ENCODE measurements at regions not wholly inside any gene's neighbourhood (a gene's known extent, or its start where the extent isn't known, plus 50 kb on each side); places are given as distances from the start of the nearest gene placed in this dataset.
"Not testable (repeated sequence)": the region's sequence is repeated elsewhere in the genome, so short reads cannot be mapped to it uniquely, and the experiment has no call there.

DNA sequence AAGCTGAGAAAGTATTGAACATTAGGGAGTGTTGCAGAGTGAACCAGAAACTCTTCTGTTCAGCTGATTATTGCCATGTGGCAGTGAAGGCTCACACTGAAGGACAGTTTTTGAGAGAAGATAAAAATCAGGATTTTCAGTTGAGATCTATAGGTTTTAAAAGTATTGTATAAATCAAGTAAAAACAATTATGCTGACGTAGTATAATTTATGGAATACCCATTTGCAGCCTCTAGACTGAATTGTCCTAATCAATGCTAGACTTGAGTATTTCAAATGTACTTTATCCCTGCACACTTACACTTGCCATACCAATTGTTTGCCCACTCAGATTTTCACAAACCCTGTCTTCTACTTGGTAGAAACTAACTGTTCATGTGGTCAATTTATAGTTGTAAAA is 245.8 kb downstream of the FRK start:
- in situ Hi-C loops (cut with HindIII; ENCODE audit: low sequenced_read_pairs), result no loop called here

DNA sequence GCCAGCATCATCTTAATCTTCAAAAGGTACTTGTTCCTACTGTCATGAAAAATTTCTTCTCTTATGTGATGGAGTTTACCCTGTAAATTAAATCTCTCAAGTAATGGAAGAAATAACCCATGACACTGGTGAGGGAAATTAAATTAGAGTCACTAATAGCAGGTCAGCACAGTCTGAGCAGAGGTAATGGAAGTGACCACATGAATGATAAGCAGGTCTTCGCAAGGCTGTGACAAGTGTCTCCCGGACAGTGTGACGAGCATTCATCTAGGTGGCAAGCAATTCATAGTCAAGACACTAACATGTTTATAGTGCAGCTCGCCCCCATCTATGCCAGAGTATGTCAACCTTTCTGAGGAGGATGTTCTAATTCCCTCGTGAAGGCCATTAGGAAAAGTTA is 249.2 kb downstream of the FRK start:
- in situ Hi-C loops (cut with HindIII; ENCODE audit: low sequenced_read_pairs), result no loop called here

DNA sequence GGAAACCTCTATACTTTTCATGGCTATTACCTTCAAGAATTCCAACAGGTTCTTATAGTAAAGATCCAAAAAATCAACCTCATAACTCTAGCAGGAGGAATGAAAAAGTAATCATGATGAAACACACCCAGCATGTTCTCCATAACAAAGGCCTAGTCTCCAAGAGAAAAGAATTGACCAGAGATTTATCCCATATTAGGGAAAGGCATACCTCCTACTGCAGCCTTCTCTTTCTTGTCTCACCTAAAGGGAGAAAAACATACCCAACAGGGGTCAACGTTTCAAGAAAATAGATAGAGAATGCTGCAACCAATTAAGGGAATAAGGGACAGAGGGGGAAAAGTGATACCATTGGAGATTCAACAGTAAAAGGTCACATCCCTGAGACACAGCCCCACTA is 262.5 kb downstream of the FRK start:
- in situ Hi-C loops (cut with HindIII; ENCODE audit: low sequenced_read_pairs), result no loop called here

DNA sequence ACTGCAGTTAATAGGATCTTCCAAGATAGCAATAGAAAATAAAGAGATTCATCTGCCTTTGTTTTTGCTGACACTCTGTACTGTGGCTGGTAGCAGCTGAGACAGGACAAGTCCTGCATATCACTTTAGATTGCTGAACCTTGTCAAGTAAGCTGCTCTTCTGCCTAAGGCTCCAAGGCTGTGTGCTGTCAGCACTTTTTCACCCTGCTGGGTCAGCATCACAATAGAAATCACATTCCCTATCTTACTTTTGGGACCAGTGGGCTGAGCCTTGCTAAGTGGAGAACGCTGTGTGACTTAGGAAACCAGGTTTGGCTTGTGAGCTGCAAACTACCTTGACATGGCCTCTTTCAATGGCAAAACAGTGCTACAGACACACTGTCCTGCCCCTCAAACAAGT is 263.9 kb downstream of the FRK start:
- in situ Hi-C loops (cut with HindIII; ENCODE audit: low sequenced_read_pairs), result no loop called here

DNA sequence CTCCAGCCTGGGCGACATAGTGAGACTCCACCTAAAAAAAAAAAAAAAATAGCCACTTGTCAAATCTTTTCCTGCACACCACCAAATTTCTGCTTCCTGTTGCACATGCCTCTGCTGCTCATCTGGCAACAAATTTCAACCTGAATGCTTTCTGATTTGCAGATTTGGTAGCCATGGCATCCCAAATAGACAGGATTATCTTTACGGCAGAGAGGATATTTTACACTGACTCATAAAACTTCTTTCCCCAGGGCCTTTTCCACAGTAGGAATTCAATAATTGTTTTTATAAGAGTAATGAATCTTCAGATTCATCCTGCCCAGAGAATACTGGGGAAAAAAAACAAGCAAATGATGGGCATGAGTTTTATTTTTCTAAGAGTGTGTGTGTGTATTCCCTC is 264.6 kb downstream of the FRK start:
- in situ Hi-C loops (cut with HindIII; ENCODE audit: low sequenced_read_pairs), result no loop called here

DNA sequence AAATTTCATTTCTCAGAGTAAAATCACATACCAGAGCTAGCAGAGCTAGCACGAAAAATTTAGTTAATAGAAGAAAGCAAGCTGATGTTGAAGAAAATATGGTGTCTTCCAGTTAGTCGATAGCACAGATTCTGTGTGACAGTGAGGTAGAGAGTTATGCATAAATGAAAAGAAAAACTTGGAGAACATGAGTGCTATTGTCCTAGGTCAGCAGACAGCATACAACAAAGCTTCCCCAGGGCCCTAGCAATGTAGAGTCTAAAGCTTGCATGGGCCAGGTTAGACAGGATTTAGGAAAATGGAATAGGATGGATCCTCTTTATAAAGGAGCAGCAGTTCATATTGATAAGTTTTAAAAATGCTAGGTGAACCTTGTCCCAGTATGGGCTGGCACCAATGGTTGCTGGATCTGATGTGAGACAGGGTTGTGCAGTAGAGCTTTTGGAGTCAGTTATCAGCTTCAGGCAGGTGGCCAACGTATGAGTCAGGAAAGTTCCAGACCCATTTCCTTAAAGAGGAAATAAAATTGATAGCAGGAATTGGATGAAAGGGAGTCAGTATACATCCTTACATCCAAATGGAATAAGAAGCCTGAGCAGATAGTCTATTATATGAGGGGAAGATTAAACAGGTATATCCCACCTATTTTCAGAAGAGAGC is 277.2 kb downstream of the FRK start:
- in situ Hi-C loops (cut with HindIII; ENCODE audit: low sequenced_read_pairs), result no loop called here

DNA sequence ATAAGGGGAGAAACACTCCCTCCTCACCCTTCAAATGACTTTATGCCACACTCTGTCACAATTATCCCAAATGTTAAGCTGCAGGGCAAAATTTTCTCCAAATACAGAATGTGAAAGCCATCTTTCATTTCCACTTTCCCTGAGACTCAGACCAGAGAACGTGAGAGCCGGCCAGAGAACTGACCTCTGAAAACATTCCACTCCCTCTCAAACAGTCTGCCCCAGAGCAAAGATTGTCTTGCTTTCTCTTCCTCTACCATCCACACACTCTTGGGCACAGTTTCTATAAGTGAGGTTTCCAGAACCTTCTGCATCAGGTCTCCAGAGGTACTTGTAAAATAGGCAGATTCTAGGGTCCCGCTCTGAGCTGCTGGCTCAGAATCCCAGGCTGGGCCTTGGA is 278.1 kb downstream of the FRK start:
- in situ Hi-C loops (cut with HindIII; ENCODE audit: low sequenced_read_pairs), result no loop called here

DNA sequence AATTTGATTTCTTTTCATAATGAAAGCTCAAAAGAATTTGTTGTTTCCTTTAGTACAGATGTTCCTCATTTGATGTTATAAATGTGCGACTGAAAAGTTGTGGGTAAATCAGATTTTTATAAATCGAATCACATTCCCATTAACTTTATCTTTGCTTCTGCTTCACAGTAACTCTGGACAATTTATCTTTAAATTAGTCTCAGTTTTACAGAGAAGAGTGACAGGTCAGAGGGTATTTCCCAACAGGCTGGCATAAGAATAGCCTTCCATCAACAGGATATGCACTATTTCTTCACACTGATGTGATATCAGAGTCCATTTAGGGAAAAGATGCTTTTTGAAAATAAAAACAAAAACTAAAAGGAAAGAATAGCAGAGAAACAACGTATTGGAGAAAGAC is 286.9 kb downstream of the FRK start:
- in situ Hi-C loops (cut with HindIII; ENCODE audit: low sequenced_read_pairs), result no loop called here

DNA sequence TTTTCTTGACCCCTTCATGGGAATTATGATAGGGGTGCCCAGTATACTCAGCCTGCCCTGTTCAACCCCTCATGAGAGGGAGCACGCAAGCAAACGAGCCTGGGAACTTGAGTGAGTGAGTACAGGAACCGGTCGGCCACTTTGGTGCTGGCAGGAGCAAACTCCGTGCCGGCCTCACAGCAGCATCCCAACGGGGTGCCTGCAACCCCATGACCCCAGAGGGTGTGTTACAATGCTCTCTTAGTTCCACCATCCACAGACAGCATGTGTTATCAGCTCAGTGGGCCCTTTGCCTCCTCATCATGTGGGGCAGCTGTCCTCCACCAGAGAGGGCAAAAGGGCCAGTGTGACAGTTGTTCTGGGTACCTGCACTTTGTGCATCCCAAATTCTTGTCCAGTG is 289.8 kb downstream of the FRK start:
- in situ Hi-C loops (cut with HindIII; ENCODE audit: low sequenced_read_pairs), result no loop called here

DNA sequence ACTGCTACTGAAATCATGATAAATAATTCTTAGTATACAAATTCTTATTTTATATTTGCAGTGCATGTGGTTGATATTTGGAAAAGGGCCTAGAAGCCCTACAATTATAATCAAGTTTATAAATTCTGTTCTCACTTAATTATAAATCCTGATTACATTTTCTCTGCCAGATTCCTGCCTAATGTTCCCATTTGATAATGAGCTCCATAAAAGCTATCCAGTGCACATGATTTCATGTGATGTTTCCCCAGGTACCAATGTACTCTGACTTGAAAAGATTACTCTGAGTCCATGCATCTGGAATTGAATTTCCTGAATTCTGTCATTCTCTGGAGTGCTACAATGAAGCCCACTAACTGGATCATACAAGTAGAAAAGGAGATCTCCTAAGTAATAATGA is 292.2 kb downstream of the FRK start:
- in situ Hi-C loops (cut with HindIII; ENCODE audit: low sequenced_read_pairs), result no loop called here

DNA sequence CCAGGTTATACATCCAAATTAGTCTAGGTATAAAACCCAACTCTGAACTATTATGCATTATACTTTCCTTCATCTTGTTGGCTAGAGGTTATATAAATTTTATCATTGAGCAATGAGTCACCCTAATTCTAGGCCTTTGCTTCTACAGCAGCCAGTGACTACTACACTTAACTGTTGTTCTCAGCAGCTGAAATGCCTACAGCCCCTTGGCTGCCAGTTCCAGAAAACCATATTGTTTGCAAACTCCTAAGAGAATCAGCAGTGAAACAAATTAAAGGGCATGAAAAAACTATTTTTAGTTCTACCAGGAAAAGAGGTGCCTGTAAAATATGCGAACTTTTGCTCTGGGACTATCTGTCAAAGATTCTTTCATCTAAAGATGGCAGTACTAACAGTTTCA is 292.8 kb downstream of the FRK start:
- in situ Hi-C loops (cut with HindIII; ENCODE audit: low sequenced_read_pairs), result no loop called here

DNA sequence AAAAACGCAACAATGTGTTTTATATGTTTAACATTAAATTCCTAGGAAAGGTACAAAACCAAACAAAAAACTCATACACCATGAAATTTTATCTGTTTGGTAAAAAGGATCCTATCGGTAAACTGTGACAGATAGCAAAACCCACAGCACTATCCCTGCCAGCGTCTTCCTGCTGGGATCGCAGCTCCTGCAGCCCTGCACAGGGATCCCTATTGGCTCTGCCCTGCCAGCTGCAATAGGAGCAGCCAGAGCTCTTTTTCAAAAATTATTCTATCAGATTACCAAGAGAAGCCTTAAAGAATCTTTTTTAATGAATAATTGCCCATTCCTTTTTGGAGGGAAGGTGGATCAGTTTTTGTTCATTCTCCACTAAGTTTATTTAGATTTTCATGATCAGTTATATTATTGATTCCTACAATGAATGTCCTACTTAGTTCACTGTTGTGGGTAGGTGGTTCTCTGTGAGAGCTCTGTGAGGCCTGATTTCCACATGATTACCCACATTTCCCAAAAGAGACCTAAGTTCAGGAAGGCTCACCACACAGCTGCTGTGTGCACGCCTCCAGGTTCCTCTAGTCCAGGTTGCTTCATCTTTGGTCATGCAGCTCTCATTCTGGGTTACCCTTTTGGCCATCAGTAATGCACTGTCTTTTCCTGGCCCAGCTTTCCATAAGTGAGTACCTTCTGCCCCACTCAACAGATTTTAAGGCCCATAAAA is 293.8 kb downstream of the FRK start:
- in situ Hi-C loops (cut with HindIII; ENCODE audit: low sequenced_read_pairs), result no loop called here

DNA sequence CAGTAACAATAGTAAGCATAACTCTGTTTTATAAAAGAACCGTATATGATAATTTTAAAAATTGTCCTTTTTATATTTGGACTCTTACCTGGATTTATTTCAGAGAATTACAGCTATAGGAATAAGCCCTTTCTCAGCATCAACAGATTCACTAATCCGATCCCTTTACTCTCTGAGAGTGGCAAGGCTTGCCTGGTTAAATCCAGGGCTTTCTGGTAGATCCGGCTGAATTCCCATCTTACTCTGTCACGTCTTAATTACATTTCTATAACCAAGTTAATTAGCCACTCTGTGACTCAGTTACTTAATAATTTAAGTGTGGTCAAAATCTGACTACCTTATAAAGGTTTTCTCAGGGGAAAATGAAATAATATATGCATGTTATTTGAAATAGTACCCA is 294.7 kb downstream of the FRK start:
- in situ Hi-C loops (cut with HindIII; ENCODE audit: low sequenced_read_pairs), result no loop called here

DNA sequence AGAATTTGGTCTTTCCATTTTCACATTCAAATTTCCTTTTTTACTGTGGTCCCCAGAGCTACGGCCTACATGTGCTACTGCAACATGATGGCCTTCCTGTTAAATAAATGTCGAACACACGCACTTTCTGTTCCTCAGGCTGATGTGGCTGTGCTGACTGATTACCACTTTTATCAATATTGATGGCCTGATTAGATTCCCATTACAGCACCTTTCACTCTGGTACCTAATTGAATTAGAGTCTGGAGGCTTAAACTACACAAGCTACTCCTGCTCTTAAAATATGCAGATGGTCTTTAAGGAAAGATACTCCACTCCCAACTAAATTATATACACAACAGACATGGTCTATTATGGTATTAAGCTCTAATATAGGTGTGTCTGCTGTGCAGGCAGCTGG is 301.6 kb downstream of the FRK start:
- in situ Hi-C loops (cut with HindIII; ENCODE audit: low sequenced_read_pairs), result no loop called here

DNA sequence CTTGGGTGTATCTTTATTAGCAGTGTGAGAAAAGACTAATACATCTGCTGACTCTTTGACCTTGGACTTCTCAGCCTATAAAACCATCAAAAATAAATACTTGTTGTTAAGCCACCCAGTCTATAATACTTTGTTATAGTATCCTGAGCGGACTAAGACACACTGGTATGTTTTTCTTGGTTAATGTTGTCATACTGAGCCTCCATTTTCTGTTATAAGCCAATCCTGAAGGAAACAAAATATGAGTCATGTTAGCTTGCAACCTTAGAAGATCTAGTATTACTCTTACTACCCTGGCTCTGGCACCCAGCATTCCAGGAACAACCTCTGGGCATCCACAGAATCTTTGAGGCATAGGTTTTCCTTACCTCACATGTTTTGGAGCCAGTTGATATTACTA is 307.2 kb downstream of the FRK start:
- in situ Hi-C loops (cut with HindIII; ENCODE audit: low sequenced_read_pairs), result no loop called here

DNA sequence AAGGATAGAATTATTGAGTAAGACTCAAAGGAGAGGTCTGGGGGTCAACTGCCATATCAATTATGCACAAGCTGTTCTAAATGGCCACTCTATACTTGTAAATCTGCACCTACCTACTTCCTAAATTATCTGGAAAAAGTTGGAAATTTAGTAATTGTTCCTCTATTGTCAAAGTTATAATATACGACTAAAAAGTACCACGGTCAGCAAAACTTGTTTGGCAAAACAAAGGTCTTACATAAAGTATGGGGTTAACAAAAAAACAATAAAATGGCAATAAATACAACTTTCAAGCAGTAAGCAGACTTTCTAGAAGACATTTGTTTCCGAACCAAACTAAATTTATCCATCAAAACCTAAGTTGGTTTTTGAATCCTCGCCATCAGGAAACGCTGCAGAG is 309.7 kb downstream of the FRK start:
- in situ Hi-C loops (cut with HindIII; ENCODE audit: low sequenced_read_pairs), result no loop called here

DNA sequence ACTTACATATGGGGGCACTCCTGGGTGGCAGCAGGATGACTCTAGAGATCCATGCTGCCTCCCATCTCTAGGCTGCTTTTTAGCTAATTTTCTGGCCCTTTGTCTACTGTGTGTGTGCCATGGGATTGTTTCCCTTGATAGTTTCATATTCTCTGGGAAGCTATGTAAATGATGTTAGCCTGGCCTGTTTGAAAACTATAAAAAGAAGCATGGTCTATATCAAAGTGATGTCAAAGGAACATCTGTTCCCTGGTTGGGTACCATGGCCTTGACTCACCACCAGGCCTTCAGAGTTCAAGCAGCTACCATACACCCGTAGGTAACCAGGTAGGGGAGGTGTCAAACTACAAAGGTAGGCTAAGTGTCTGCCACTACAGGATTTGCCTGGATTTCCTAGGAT is 310.4 kb downstream of the FRK start:
- in situ Hi-C loops (cut with HindIII; ENCODE audit: low sequenced_read_pairs), result no loop called here

DNA sequence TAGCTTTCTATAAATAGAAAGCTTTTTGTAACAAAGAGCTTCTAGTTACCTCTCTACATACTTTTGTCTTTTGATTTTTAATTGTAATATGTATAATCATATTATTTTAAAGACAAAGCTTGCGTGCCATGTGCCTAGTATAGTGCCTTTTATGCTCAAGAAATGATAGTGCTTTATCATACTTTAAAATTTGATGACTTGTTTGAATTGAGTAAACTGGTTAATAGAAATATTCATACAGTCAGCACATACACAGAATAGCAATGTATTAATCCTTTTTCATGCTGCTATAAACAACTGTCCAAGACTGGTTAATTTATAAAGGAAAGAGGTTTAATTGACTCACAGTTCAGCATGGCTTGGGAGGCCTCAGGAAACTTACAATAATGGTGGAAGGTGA is 313.0 kb downstream of the FRK start:
- in situ Hi-C loops (cut with HindIII; ENCODE audit: low sequenced_read_pairs), result no loop called here

DNA sequence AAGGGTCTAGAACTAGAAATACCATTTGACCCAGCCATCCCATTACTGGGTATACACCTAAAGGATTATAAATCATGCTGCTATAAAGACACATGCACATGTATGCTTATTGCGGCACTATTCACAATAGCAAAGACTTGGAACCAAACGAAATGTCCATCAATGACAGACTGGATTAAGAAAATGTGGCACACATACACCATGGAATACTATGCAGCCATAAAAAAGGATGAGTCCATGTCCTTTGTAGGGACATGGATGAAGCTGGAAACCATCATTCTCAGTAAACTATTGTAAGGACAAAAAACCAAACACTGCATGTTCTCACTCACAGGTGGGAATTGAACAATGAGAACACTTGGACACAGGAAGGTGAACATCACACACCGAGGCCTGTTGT is 314.1 kb downstream of the FRK start:
- in situ Hi-C loops (cut with HindIII; ENCODE audit: low sequenced_read_pairs), result not testable (repeated sequence)

DNA sequence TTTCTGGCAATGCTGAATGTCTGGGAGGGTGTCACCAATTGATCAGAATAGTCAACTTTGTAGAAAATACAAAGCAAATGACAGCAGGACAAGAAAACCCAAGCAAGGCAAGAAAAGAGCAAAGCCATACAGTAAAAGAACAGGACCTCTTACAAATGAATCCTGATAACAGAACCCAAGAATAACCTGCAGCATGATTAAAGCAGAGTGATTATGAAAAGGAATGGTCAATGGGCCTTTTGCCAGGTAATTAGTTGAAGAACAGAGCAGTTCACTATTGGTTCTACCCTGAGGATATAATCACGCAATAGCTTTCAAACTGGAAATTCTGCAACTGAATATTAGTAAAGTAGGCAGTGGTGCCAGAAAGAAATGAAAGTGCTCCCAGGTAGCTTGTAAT is 319.8 kb downstream of the FRK start:
- in situ Hi-C loops (cut with HindIII; ENCODE audit: low sequenced_read_pairs), result no loop called here

DNA sequence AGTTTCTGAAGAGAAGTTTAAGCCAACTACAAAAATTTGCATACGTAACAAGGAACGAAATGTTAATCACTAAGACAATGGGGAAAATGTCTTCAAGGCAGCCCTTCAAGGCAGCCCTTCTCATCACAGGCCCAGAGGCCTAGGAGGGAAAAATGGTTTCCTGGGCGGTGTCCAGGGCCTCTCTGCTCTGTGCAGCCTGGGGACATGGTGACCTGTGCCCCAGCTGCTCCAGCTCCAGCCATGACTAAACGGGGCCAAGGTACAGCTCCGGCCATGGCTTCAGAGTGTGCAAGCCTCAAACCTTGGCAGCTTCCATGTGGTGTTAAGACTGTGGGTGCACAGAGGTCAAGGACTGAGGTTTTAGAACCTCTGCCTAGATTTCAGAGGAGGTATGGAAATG is 325.1 kb downstream of the FRK start:
- in situ Hi-C loops (cut with HindIII; ENCODE audit: low sequenced_read_pairs), result no loop called here

DNA sequence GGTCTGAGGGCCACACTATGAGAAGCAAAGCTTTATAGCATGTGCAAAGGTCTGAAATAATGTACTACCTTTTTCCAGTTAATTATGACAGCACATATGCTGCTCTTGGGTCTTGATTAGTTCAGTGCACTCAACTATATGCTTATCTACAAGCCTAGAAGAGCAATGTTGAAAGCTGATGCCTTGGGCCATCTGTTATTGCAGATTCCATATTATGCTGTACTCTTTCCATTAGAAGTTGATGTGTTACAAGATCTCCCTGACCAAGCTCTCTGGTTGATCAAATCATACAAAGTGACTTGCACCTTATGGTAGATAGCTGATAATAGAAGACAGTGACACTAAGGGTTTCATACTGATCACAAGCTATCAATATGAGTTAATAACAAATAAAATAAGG is 327.3 kb downstream of the FRK start:
- in situ Hi-C loops (cut with HindIII; ENCODE audit: low sequenced_read_pairs), result no loop called here

DNA sequence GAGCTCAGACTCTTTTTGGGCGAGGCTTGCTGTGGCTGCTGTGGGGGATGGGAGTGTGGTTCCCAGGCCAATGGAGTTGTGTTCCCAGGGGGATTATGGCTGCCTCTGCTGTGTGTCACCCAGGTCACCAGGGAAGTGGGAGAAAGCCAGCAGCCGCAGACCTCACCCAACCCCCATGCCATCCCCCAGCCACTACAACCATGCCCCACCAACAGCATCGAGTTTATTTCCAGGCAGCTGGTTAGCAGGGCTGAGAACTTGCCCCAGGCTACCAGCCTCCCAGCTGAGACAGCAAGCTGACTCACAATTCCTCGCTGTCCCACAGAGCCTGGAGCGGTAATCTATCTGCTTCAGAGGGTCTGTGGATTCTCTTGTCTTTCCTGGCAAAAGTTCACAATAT is 331.7 kb downstream of the FRK start:
- in situ Hi-C loops (cut with HindIII; ENCODE audit: low sequenced_read_pairs), result no loop called here

Measured in DLD1 (cell line).